EL (cell line): ENCODE measurements at regions not wholly inside any gene's neighbourhood (a gene's known extent, or its start where the extent isn't known, plus 50 kb on each side); places are given as distances from the start of the nearest gene placed in this dataset.
A peak's percentile ranks its signal among the peaks of the same experiment; 100 is the strongest.
"Not testable (repeated sequence)": the region's sequence is repeated elsewhere in the genome, so short reads cannot be mapped to it uniquely, and the experiment has no call there.

Experiments used
- DNase-seq: peaks from one replicate; pipeline ENCODE4 v3.0.0-alpha.2; 2016

DNA sequence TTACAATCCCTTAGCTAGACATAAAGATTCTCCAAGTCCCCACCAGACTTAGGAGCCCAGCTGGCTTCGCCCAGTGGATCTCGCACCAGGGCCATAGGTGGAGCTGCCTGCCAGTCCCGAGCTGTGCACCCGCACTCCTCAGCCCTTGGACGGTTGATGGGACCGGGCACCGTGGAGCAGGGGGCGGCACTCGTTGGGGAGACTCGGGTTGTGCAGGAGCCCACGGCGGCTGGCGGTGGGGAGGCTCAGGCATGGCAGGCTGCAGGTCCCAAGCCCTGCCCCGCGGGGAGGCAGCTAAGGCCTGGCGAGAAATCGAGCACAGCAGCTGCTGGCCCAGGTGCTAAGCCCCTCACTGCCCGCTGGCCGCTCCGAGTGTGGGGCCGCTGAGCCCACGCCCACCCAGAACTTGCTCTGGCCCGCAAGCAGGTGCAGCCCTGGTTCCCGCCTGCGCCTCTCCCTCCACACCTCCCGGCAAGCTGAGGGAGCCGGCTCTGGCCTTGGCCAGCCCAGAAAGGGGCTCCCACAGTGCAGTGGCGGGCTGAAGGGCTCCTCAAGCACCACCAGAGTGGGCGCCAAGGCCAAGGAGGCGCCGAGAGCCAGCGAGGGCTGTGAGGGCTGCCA, 275.0 kb upstream of the PDE3A start:
- DNase-seq: not testable (repeated sequence)

DNA sequence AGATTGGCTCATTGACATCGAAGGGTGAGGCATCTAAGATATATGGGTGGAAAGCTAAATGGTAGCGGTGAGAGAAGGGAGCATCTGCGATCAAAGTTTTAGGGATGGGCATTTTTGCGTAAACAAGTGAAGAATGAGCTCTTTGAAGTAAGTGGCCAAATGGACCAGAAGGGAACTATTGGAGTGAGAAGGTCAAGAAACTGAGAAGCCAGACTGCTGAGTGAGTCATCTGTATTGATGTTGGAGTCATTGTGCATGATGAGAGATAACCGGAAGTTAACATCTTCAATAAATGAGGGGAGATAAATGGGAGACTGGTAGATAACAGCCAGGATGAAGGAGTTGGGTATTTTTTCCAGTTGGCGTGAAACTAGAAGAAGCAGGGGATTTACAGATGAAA, 271.9 kb upstream of the PDE3A start:
- DNase-seq: peak; percentile 9

DNA sequence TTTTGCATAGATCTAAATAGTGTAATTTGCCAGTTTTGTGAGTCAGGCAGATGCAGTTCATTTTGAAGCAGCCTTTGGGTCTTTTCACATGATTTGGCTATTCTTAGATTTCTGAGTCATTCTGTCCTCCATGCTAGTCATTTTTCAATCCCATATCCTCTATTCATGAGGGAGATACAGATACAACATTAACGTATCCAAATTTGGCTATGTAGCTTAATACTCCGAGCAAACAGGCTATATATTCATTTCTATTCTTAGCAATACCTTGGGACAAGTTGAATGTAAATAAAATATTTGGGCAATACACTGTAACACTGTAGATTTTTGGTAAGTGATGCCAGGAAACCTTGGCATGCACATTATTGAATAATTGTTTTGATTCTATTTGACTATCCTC, 270.7 kb upstream of the PDE3A start:
- DNase-seq: peak; percentile 17

DNA sequence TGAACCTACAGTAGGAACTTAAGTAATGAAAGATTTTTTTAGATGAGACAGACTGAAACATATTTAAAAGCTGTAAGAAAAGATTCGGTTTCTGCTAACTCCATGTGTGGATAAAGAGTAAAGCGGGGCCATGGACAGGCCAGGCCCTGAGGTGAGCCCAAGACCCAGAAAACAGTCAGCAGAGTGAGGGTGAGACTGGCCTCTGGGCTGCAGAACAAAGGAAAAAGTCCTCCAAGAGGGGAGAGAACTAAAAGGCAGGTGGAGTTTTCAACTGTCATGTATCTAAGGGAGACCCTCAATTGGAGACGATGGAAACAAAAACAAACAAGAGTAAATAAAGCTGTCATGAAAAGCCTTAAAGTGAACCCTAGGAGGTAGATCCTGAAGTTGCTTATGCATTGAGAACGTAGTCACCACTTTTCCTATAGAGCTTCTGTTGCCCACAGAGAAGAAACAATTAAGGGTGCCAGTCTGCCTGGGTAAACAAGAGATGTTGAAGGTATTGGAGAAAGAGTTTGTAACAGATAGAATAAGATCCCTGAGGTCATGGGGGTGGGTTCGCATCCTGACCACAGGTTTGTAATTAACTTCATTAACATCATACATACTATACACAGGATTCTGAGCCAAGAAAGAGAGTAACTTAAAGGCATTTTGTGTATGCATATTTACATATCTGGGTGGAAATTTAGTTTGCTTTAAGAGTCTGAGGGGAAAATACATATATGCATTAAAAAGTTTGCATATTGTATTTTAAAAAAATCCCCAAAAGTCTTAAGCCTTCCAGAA, 268.7 kb upstream of the PDE3A start:
- DNase-seq: no peak

DNA sequence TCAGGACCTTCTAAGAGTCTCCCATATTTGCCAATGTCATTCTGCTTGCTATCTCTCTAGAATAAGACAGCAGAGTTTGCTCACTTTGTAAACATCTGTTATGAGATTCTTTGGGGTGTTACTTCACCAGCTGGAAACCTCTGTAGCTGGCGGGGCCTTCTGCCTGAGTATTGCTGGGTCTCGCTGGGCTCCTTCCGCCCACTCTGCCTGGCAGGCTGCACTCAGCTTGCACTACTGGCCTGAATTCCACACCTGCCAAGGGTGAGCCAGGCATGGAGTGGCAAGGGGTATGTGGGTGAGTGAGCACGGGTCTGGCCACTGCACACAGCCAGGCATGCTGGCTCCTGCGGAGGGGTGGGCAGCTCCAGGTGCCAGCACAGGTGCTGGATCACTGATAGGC, 267.3 kb upstream of the PDE3A start:
- DNase-seq: peak; percentile 9

DNA sequence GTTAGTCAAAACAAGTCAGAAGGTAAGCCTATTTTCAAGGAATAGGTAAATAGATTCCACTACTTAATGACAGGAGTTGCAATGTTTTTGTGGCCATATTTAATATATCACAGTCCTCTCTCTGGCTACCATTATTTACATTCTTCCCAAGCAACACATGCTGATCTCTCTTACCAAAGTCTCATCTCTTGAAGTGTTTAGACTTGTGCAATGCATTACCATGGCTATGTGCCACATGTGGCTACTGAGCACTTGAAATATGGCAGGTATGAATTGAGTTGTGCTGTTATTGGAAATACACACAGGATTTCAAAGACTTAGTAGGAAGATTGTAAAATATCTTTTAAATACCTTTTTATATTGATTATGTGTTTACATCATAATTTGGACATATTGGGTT, 262.4 kb upstream of the PDE3A start:
- DNase-seq: no peak

DNA sequence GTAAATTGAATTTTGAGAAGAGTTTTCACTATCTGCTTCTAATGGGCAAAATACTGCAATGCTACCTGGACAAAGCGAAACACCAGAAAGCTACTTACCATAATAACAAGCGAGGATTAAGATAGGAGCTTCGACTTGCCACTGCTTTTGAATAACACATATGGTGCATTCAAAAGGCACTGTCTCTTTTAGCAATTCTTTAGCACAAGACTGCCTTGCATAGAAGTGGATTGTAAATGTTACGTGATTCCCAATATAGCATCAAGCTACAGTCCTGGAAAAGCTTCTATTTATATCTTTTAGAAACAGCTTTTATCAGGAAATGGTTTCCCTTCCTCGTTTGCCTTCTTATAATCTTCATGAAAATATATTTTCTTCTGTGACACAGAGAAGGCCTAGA, 258.7 kb upstream of the PDE3A start:
- DNase-seq: no peak

DNA sequence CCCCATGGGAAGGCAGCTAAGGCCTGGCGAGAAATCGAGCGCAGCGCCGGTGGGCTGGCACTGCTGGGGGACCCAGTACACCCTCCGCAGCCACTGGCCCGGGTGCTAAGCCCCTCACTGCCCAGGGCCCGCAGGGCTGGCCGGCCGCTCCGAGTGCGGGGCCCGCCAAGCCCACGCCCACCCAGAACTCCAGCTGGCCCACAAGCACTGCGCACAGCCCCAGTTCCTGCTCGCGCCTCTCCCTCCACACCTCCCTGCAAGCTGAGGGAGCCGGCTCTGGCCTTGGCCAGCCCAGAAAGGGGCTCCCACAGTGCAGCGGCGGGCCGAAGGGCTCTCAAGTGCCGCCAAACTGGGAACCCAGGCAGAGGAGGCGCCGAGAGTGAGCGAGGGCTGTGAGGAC, 253.0 kb upstream of the PDE3A start:
- not testable (repeated sequence) for DNase-seq

DNA sequence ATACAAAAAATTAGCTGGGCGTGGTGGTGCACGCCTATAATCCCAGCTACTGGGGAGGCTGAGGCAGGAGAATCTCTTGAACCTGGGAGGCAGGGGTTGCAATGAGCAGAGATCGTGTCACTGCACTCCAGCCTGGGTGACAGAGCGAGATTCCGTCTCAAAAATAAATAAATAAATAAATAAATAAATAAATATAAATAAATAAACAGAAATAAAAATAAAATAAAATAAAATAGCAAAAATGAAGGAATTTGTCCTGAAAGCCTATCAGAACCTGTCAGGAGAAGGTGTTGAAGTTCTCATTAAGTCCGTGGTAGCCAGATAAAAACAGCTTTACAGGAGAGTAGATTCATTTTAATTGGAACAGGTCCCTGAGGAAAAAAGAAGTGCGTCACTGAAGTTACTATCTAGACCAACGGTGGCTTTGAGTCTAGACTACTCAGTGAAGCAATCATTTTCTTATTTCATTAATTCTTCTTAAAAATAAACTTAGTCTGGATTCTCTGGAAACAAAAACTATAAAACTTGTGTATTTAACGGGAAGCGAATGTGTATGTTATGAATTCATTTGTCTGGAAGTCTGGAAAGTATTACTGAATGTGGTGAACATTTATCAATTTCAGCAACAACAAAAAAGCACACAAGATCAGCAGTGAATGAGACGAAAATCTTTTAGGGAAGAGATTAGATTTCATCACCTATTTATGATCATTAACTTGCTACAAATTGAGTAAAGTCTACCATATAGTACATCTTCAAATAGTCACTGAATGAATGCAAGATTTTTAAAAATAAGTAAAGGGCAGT, 248.5 kb upstream of the PDE3A start:
- no peak for DNase-seq

DNA sequence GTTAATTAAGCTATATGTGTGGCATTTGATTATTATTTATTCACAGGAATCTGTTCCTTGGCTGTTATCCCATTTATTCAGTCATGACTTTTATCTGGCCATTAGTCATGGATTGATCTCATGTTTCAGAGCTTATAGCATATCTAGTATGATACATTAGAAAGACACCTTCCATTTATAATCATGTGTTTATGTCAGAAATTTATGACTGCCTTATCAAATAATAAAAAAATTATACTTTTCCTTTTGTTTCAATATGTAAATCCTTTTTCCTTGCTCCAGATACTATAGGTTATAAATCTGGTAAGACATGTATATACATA, 248.0 kb upstream of the PDE3A start:
- DNase-seq: peak; percentile 27

DNA sequence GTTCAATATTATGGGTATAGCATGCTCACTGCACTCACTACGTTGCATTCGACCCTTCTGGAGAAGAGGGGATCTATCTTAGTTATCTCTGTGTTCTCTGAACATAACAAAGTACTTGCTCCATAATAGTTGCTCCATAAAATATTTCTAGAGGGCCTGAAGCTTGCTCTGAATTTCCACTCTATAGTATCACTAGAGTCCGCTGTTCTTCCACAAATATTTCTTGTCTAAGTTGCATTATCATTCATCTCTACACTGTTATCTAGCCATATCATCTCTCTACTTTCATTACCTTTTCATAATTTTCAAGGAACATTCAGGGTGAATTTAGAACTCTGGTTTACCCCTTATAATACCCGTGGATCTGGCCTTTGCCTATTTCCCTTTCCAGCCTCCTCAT, 246.1 kb upstream of the PDE3A start:
- DNase-seq: no peak

DNA sequence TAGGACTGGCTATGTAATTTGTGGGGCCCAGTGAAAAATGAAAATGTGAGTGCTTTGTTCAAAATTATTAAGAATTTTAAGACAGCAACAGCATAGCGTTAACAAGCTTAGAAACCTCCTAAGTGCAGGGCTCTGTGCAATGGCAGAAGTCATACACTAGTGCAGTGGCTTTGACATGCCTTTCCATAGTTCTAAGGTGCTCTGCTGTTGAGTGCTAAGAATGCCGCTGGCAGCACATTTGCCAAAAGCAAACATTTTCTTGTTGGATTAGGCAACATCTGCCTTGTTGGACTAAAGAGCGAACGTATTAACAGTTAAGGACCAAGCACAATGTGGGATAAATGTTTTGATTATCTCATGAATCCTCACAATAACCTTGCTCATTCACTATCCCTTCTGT, 244.9 kb upstream of the PDE3A start:
- DNase-seq: no peak

DNA sequence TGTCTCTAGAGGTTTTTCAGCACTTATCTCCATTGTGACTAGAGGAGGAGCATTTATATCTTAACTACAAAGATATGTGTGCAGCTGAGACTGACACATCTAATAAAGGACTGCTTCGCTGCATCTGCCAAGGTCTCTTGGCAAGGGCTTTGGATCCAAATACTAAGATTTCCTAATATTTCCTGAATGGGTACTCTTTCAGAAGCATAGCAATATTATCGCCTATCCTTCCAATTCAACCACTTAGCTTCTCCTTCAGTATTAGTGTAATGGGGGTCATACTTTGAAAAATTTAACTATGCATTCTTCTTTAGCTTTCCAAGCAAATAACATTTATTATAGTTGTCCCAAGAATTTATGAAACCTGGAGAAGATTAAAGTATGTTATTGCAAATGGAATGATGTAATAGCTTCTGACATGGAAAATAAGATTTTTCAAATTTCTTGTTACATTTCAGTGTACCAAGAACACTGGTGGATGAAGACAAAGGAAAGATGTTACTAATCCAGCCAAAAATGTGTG, 243.0 kb upstream of the PDE3A start:
- no peak for DNase-seq

DNA sequence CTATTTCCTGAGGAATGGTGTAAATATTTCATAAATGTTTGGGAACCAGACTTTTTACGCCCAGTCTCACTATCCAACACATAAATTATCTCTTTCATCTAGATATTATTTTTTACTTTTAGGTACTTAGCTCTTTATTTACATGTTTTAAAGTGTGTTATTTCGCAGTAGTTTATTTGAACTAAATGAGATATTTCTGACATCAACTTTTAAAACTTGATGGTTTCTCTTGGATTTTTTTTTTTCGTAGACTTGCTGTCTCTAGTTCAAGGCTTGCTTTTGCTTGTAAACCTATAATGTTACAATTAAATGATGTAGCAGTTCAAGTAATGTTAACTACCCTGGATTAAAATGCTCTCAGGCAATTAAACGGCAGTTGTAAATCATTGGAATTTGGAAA, 241.7 kb upstream of the PDE3A start:
- DNase-seq: no peak

DNA sequence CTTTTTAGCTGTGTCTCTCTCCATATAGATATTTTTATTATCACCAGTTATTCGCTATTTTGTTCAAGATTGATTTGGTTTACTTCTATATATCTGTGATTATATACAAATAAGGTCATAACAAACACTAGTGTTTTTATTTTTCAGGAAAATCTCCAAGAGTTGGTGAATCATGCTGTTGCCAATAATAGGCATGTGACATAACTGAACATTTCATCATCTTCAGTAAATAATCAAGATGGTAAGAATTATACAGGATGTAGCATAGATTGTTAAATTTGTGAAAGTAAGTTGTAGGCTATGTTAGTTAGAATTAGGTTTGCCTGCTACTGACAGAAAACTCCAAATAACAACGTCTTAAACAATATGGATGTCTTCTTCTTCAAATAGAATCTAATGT, 240.9 kb upstream of the PDE3A start:
- DNase-seq: peak; percentile 25

DNA sequence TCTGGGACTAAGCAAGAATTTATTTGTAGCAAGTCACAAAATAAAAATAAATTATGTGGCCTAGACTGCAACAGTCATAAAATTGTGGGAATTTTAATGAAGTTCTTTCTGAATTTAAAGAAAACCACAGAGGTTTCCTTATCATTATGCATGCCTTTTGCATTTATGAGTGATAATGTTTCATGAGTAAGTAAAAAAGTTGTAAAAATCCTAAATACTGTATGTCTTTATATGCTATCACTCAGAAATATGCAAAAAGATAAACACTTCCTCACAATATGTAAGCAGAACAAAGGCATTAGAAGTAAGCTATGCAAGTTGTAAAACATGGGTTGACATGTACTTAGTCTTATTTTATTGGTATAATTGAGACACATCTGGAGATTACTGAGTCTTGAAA, 239.4 kb upstream of the PDE3A start:
- DNase-seq: peak; percentile 55

DNA sequence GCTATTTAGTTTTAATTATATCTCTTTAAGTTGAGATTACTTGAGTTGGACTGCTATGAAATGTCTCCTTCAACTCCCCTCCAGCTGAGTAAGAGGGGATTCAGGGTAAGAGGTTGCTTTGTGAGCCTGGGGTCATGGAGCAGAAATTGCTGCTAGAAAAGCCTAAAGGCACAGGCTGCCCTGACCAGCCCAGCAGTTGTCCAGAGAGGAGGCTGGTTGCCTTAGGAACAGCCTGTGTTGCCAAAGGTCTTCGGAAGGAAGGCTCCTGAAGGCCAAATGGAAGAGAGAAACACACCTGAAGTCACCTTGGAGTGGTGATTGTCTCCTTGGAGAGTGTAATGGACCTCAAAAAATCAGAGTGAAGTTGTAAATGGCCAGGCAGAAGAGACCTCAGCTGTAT, 235.5 kb upstream of the PDE3A start:
- DNase-seq: no peak

DNA sequence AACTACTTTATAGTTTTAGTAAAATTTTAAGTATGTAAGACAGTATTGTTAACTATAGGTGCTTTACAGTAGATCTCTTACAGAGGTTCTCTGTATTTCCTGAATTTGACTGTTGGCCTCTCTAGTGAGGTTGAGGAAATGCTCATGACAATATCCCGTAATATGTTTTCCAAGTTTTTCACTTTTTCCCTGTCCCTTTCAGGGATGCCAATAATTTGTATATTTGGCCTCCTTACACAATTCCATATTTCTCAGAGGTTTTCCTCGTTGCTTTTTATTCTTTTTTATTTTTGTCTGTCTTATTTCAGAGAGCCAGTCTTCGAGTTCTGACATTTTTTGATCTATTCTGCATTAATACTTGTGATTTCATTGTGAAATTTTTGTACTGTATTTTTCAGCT, 233.7 kb upstream of the PDE3A start:
- DNase-seq: no peak

DNA sequence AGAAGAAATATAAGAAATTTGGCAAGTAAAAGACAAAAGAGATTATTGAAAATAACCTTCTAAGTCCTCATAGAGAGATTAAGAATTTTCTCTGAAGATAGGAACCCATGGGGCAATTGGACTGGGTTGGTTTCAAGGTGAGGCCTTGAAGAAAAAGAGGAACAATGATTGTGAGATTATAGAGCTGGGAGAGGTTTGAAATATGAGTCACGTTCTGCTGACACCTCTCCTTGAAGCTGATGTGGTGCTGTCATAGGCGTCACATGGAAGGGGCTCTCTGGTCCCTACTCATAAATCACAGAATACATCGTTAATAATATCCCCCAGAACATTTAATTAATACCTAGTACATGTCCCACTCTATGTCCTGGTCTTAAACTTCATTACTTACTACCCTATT, 227.6 kb upstream of the PDE3A start:
- no peak for DNase-seq

DNA sequence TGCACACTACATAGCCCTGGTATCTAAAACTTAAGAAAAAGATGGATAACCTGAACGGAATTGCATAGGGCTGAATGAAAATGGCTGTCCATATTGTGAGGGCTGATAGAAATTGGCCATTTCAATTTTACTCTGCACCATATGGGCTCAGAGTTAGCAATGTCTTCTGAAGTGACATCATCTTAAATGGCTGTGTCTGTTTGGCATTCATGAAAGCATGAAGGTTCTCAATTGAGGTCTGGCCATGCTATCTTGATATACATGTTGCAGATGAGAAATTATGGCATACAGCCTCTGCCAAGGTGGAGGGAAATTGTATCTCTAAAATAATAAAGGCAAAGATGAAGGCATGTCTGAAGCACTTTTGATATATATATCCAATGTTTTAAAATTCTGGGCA, 226.0 kb upstream of the PDE3A start:
- DNase-seq: no peak

DNA sequence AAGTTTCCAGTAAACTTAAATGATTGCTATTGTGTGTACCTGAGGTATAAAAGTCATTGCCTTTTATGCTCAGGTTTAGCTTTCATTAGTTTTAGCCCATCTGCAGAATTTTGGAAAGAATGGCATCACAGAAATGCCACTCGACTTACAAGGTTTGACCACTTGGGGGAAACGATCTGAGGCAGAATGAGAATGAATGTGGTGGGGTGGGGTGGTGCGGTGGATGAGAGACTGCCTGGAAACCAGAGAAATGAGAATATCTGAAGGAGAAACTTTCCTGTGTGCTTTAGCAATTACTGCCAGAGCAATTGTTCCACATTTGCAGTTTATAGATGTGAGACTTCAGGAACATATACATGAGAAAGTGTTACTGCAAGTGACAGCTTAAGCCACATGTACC, 225.4 kb upstream of the PDE3A start:
- DNase-seq: no peak

DNA sequence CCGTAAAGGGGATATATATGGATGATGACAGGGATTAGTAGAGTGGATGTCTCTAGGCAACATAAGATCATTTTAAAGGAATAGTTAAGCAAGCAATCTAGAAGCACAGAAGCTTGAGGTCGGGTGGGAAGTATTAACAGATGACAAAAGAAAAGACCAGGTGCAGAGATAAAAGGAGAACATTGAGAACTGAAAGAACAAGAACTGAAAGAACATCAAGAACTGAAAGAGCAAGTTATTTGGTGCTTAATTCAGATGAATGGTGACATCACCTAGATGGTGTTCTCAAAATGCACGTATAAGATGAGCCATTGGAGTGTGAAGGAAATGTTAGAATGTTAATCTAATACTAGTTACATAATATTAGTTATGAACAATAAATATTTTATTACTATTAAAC, 224.0 kb upstream of the PDE3A start:
- no peak for DNase-seq

DNA sequence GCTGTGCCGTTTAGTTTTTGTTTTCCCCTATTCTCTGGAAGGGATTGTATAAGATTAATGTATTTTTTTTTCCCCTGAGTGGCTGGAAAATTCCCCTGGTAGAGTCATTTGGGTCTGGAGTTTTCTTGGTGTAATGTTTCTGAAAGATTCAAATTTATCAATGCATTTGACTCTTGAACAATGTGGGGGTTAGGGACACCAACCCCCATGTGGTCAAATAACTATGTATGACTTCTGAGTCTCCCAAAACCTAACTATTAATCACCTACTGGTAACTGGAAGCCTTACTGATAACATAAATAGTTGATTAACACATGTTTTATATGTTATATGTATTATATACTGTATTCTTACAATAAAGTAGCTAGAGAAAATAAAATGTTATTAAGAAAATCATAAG, 220.1 kb upstream of the PDE3A start:
- DNase-seq: no peak

DNA sequence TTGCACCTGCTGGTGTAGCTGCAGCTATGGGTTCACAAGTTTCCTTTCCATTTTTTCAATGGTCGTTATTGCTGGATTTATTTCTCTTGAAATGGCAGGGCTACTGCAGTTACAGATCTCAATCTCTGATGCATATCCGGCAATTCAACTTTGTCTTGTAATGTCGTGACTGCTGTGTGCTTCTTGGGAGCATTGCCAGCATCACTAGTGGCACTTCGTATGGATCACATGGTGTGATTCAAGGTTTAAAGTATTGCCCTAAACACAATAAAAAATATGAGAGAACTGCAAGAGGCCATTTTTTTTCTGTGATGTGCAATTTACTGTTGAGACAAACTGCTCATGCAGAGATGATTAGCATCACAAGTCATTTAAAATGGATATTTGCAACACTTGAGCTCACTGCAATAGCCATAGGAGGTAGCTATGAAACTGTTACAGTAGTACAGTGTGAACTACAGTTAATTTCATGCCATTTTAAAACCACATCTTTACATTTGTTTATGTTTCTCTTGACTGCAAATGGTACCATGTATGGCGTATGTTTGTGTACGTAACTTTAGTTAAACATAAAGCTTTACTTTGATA, 217.4 kb upstream of the PDE3A start:
- no peak for DNase-seq
